ENCODE measurements at regions not wholly inside any gene's neighbourhood (a gene's known extent, or its start where the extent isn't known, plus 50 kb on each side); places are given as distances from the start of the nearest gene placed in this dataset.

DNA sequence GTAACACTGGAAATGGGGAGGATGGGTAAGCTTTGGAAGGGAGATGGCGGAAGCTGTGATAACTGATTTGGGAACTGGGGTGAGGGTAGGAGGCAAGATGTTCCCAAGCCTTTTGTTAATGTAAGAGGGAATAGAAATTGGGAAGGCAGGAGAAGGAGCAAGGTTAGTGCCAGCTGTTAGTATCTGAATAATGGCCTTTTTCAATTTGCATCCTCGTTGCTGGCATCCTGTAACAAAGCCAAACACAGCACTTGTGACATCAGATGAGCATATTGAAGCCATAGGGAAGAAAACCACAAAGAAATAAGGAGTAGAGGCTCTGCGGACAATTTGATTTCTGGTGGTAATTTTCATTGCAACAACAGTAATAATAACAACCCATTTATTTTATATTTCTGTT, 70.9 kb upstream of the CLMP start:
- no peak for DNase-seq (ENCODE audit: low spot score)
- TF ChIP-seq, protein P1, sequence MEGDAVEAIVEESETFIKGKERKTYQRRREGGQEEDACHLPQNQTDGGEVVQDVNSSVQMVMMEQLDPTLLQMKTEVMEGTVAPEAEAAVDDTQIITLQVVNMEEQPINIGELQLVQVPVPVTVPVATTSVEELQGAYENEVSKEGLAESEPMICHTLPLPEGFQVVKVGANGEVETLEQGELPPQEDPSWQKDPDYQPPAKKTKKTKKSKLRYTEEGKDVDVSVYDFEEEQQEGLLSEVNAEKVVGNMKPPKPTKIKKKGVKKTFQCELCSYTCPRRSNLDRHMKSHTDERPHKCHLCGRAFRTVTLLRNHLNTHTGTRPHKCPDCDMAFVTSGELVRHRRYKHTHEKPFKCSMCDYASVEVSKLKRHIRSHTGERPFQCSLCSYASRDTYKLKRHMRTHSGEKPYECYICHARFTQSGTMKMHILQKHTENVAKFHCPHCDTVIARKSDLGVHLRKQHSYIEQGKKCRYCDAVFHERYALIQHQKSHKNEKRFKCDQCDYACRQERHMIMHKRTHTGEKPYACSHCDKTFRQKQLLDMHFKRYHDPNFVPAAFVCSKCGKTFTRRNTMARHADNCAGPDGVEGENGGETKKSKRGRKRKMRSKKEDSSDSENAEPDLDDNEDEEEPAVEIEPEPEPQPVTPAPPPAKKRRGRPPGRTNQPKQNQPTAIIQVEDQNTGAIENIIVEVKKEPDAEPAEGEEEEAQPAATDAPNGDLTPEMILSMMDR (IDR thresholded peaks at IDR 0.05; ENCODE audit: extremely low read depth, insufficient read depth, missing control alignments) = no peak
- in situ Hi-C loops (cut with MboI; ENCODE audit: low pct_unique_long_range_greater_than_20kb, low sequenced_read_pairs, unreplicated experiment) = no loop called here

DNA sequence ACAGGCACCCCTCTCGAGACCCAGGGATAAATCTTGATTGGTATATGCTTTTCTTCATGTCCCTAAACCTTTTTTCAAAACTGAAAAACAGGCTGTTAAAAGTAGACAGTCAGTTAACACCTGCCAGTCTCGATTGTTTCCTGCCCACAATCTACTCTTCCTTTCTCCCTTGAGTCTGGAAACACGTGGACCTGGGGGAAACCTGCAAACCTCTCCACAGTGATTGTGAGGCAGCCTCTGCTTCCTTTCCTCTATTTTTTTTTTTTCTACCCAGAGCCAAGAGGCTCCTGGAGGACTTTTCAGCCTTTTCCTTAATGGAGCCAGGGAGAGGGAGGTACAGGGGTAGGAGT, 69.4 kb upstream of the CLMP start:
- DNase-seq (ENCODE audit: low spot score) = peak; percentile 29
- TF ChIP-seq, protein P1 (IDR thresholded peaks at IDR 0.05; ENCODE audit: extremely low read depth, insufficient read depth, missing control alignments) = no peak
- in situ Hi-C loops (cut with MboI; ENCODE audit: low pct_unique_long_range_greater_than_20kb, low sequenced_read_pairs, unreplicated experiment) = no loop called here

- peak; percentile 62 for DNase-seq (ENCODE audit: low spot score)
- TF ChIP-seq, protein P1 (IDR thresholded peaks at IDR 0.05; ENCODE audit: extremely low read depth, insufficient read depth, missing control alignments) = peak; percentile 90
- in situ Hi-C loops (cut with MboI; ENCODE audit: low pct_unique_long_range_greater_than_20kb, low sequenced_read_pairs, unreplicated experiment) = no loop called here
Measured at GRCh38 chr11:123261345-123262106, 66.5 kb upstream of the CLMP start.

DNA sequence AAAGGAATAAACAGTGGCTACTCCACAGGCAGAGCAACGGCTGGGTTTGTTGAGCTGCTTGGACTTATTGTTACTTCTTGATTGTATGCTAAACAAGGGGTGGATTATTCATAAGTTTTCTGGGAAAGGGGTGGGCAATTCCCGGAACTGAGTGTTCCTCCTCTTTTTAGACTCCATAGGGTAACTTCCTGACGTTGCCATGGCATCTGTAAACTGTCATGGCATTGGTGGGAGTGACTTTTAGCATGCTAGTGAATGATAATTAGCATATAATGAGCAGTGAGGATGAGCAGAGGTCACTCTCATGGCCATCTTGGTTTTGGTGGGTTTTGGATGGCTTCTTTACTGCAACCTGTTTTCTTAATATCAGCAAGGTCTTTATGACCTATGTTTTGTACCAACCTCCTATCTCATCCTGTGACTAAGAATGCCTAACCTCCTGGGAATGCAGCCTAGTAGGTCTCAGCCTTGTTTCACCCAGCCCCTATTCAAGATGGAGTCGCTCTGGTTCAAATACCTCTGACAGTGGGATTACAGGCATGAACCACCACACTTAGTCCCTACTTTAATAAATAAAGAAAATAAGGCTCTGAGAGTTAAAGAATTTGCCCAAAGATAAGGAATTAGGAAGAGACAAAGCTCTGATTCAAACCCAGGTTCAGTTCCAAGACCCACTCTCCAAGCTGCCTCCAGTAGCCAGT, 65.6 kb upstream of the CLMP start:
- in situ Hi-C loops (cut with MboI; ENCODE audit: low pct_unique_long_range_greater_than_20kb, low sequenced_read_pairs, unreplicated experiment) = no loop called here
- TF ChIP-seq, protein P1 (IDR thresholded peaks at IDR 0.05; ENCODE audit: extremely low read depth, insufficient read depth, missing control alignments) = no peak
- no peak for DNase-seq (ENCODE audit: low spot score)

DNA sequence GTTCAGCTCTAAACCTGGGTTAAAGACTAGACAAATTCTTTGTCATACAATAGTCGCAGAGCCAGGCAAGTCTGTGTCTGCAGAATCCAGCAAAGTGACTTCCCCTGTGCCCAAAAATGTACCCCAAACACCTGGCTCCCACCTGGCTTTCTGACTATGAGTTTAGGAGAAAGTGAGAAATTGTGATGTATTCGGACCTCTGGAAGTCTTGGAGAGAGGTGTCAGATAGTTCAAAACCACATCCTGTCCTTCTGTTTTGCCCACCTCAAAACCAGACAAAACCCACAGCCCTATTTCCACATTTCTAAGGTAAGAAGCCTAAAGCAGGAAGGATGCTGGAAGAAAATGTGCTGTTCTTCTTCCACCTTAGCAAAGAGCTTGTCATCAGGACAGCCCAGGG, 63.8 kb upstream of the CLMP start:
- no peak for DNase-seq (ENCODE audit: low spot score)
- in situ Hi-C loops (cut with MboI; ENCODE audit: low pct_unique_long_range_greater_than_20kb, low sequenced_read_pairs, unreplicated experiment) = no loop called here
- TF ChIP-seq, protein P1 (IDR thresholded peaks at IDR 0.05; ENCODE audit: extremely low read depth, insufficient read depth, missing control alignments) = no peak

DNA sequence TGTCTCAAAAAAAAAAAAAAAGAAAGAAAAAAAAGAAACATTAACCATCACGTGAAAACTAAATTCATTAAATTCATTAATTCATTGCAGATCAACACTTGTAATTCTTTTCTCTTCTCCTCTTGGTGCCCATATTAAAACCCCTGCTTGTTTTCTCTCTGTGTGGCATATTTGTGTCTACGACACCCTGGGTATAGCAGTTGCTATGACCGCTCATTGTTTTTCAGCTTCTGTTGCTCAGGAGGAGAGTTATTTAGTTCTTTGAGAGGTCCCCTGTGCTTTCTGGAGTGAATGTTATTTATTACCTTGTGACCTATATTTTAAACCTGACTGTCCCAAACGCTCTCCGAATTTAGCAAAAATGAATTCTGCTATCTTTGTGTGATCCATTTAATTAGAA, 62.3 kb upstream of the CLMP start:
- DNase-seq (ENCODE audit: low spot score) = no peak
- TF ChIP-seq, protein P1 (IDR thresholded peaks at IDR 0.05; ENCODE audit: extremely low read depth, insufficient read depth, missing control alignments) = no peak
- in situ Hi-C loops (cut with MboI; ENCODE audit: low pct_unique_long_range_greater_than_20kb, low sequenced_read_pairs, unreplicated experiment) = no loop called here

Data from GM13977 (cell line).